ENCODE measurements at regions not wholly inside any gene's neighbourhood (a gene's known extent, or its start where the extent isn't known, plus 50 kb on each side); places are given as distances from the start of the nearest gene placed in this dataset.
"Not testable (repeated sequence)": the region's sequence is repeated elsewhere in the genome, so short reads cannot be mapped to it uniquely, and the experiment has no call there.

GRCh38 chr1:82065916-82066315, 265.2 kb downstream of the ADGRL2 start:
- DNase-seq: no peak

- DNase-seq: no peak
These were observed 264.0 kb downstream of the ADGRL2 start for GRCh38 chr1:82064691-82065090.

- DNase-seq: no peak
These were observed 261.5 kb downstream of the ADGRL2 start for GRCh38 chr1:82062206-82062605.

GRCh38 chr1:82059959-82060358, 259.2 kb downstream of the ADGRL2 start:
- no peak for DNase-seq

GRCh38 chr1:82057011-82057410, 256.3 kb downstream of the ADGRL2 start:
- no peak for DNase-seq

- DNase-seq: not testable (repeated sequence)
These were observed 254.6 kb downstream of the ADGRL2 start for GRCh38 chr1:82055375-82055774.

- DNase-seq: no peak
These were observed 251.8 kb downstream of the ADGRL2 start for GRCh38 chr1:82052563-82052962.

- no peak for DNase-seq
These were observed 247.9 kb downstream of the ADGRL2 start for GRCh38 chr1:82048596-82048995.

- DNase-seq: no peak
These were observed 244.5 kb downstream of the ADGRL2 start for GRCh38 chr1:82045221-82045620.

GRCh38 chr1:82044536-82044935, 243.8 kb downstream of the ADGRL2 start:
- DNase-seq: no peak

GRCh38 chr1:82044111-82044510, 243.4 kb downstream of the ADGRL2 start:
- no peak for DNase-seq

- DNase-seq: no peak
These were observed 241.7 kb downstream of the ADGRL2 start for GRCh38 chr1:82042306-82043060.
